Esophagus muscularis mucosa (tissue), 4 donors: ENCODE measurements at regions not wholly inside any gene's neighbourhood (a gene's known extent, or its start where the extent isn't known, plus 50 kb on each side); places are given as distances from the start of the nearest gene placed in this dataset.

Source experiments
- CTCF ChIP-seq, 3 experiments: fragments of 200-600 bp in 2 of 3; fragments of 450-650 bp in 1 of 3; sonication (generic) in 2 of 3; IDR thresholded peaks; one replicate each; pipeline ENCODE4 v1.5.1; 2017 to 2019; ENCODE audit warnings: antibody characterized with exemption in 3 of 3, mild to moderate bottlenecking in 2 of 3, moderate library complexity in 1 of 3
- EP300 ChIP-seq: sonication (generic); formaldehyde crosslinking; IDR thresholded peaks from one replicate; pipeline ENCODE4 v1.6.1; 2017; ENCODE audit warnings: antibody characterized with exemption
- POLR2A ChIP-seq: fragments of 450-650 bp; IDR thresholded peaks from one replicate; pipeline ENCODE4 v1.6.1; 2017; ENCODE audit warnings: antibody characterized with exemption, moderate library complexity, mild to moderate bottlenecking, low read depth
- POLR2AphosphoS5 ChIP-seq, 2 donors: sonication (generic); formaldehyde crosslinking; IDR thresholded peaks; one replicate each; pipeline ENCODE4 v1.6.1; 2017; ENCODE audit warnings: antibody characterized with exemption in 2 of 2

- TF ChIP-seq CTCF (IDR thresholded peaks at IDR 0.05) (no peak), POLR2A (no peak), EP300 (no peak), POLR2AphosphoS5 (IDR thresholded peaks at IDR 0.05) (no peak)
Observed at GRCh38 chr6:1079525-1079924, 232.4 kb upstream of the FOXQ1 start.
